ENCODE measurements at regions not wholly inside any gene's neighbourhood (a gene's known extent, or its start where the extent isn't known, plus 50 kb on each side); places are given as distances from the start of the nearest gene placed in this dataset.

GRCh38 chr13:30004204-30004603 is 153.8 kb upstream of the UBL3 start:
- TF ChIP-seq CTCF (IDR thresholded peaks at IDR 0.05; ENCODE audit: low read depth, low read length) (no peak), EZH2phosphoT487 (IDR thresholded peaks at IDR 0.05; ENCODE audit: low read depth) (no peak)
